ENCODE measurements at regions not wholly inside any gene's neighbourhood (a gene's known extent, or its start where the extent isn't known, plus 50 kb on each side); places are given as distances from the start of the nearest gene placed in this dataset.

GRCh38 chr18:55159027-55159426 is 199.8 kb upstream of the CCDC68 start:
- TF ChIP-seq EZH2 (IDR thresholded peaks at IDR 0.05; ENCODE audit: borderline replicate concordance, insufficient read depth, low read length, poor library complexity, severe bottlenecking) = no peak
- TF ChIP-seq TAF1 (IDR thresholded peaks at IDR 0.05; ENCODE audit: low read depth) = no peak
- no peak for TF ChIP-seq RAD21 (conservative IDR thresholded peaks at IDR 0.05)
- TF ChIP-seq EP300 (conservative IDR thresholded peaks at IDR 0.05; ENCODE audit: poor library complexity, severe bottlenecking) = no peak
- TF ChIP-seq REST (IDR thresholded peaks at IDR 0.05; ENCODE audit: borderline replicate concordance) = no peak
- TF ChIP-seq SMC3 (conservative IDR thresholded peaks at IDR 0.05; ENCODE audit: poor library complexity) = no peak
- no peak for TF ChIP-seq MXI1 (conservative IDR thresholded peaks at IDR 0.05; ENCODE audit: poor library complexity, severe bottlenecking)
- no peak for TF ChIP-seq POLR2AphosphoS5 (IDR thresholded peaks at IDR 0.05)
- TF ChIP-seq, protein P1, sequence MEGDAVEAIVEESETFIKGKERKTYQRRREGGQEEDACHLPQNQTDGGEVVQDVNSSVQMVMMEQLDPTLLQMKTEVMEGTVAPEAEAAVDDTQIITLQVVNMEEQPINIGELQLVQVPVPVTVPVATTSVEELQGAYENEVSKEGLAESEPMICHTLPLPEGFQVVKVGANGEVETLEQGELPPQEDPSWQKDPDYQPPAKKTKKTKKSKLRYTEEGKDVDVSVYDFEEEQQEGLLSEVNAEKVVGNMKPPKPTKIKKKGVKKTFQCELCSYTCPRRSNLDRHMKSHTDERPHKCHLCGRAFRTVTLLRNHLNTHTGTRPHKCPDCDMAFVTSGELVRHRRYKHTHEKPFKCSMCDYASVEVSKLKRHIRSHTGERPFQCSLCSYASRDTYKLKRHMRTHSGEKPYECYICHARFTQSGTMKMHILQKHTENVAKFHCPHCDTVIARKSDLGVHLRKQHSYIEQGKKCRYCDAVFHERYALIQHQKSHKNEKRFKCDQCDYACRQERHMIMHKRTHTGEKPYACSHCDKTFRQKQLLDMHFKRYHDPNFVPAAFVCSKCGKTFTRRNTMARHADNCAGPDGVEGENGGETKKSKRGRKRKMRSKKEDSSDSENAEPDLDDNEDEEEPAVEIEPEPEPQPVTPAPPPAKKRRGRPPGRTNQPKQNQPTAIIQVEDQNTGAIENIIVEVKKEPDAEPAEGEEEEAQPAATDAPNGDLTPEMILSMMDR (IDR thresholded peaks at IDR 0.05; ENCODE audit: poor library complexity, severe bottlenecking) = no peak
- H4K20me1 ChIP-seq (ENCODE audit: insufficient read depth) = no peaks in the 10 kb centered on the region
- no peak overlapping the region for H3K27ac ChIP-seq (ENCODE audit: low read length)
- H3K27me3 ChIP-seq (ENCODE audit: insufficient read depth, low read depth, low read length) = no peaks in the 10 kb centered on the region
- H3K4me3 ChIP-seq (ENCODE audit: low read length) = no peak overlapping the region
- no peak overlapping the region for H3K4me2 ChIP-seq (ENCODE audit: low read length)
- H2AFZ ChIP-seq (ENCODE audit: low read depth, low read length) = no peak overlapping the region
- H3K9ac ChIP-seq (ENCODE audit: low read length) = no peak overlapping the region
- H3K36me3 ChIP-seq (ENCODE audit: insufficient read depth, low read length) = no peaks in the 10 kb centered on the region
- H3K79me2 ChIP-seq (replicated peaks; ENCODE audit: insufficient read depth, low read length) = no peaks in the 10 kb centered on the region
- H3K9me3 ChIP-seq (ENCODE audit: low read length) = no peaks in the 10 kb centered on the region
- no peaks in the 10 kb centered on the region for H3K9me2 ChIP-seq (ENCODE audit: insufficient read depth, low read length)
- no peaks in the 10 kb centered on the region for H3F3A ChIP-seq (ENCODE audit: insufficient read depth, low read length, poor library complexity, severe bottlenecking)

DNA sequence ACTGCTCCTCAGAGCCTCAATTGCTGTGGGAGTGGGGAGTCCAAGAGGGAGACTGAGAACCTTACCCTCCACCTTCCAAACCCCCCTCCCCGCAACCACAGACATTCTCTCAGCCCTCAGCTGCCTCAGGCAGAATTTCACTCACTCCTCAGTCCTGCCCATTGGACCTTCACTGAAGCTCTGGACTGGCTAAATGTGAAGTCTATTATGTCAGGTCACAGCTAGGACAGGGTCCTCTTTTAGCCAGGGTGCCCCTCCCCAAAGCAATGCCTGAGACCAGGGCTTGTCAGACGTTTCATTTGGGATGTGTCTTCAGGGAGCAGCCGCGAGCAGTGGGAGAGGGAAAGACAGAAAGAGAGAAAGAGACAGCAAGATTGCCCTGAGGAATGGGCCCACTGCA is 199.3 kb upstream of the CCDC68 start:
- Histone ChIP-seq H3K27ac (ENCODE audit: low read length) (no peak overlapping the region), H3K4me3 (ENCODE audit: low read length) (no peak overlapping the region), H2AFZ (ENCODE audit: low read depth, low read length) (no peak overlapping the region), H3K9ac (ENCODE audit: low read length) (no peak overlapping the region), H3K36me3 (ENCODE audit: insufficient read depth, low read length) (no peaks in the 10 kb centered on the region), H3K4me2 (ENCODE audit: low read length) (no peak overlapping the region), H3K79me2 (replicated peaks; ENCODE audit: insufficient read depth, low read length) (no peaks in the 10 kb centered on the region), H4K20me1 (ENCODE audit: insufficient read depth) (no peaks in the 10 kb centered on the region), H3K27me3 (ENCODE audit: insufficient read depth, low read depth, low read length) (no peaks in the 10 kb centered on the region), H3F3A (ENCODE audit: insufficient read depth, low read length, poor library complexity, severe bottlenecking) (no peaks in the 10 kb centered on the region), H3K9me3 (ENCODE audit: low read length) (no peaks in the 10 kb centered on the region), H3K9me2 (ENCODE audit: insufficient read depth, low read length) (no peaks in the 10 kb centered on the region)
- TF ChIP-seq RAD21 (conservative IDR thresholded peaks at IDR 0.05) = no peak
- TF ChIP-seq TAF1 (IDR thresholded peaks at IDR 0.05; ENCODE audit: low read depth) = no peak
- TF ChIP-seq, protein P1 (IDR thresholded peaks at IDR 0.05; ENCODE audit: poor library complexity, severe bottlenecking) = no peak
- TF ChIP-seq EP300 (conservative IDR thresholded peaks at IDR 0.05; ENCODE audit: poor library complexity, severe bottlenecking) = no peak
- no peak for TF ChIP-seq MXI1 (conservative IDR thresholded peaks at IDR 0.05; ENCODE audit: poor library complexity, severe bottlenecking)
- TF ChIP-seq REST (IDR thresholded peaks at IDR 0.05; ENCODE audit: borderline replicate concordance) = no peak
